Ectodermal cell (in vitro differentiated cells): ENCODE measurements at regions not wholly inside any gene's neighbourhood (a gene's known extent, or its start where the extent isn't known, plus 50 kb on each side); places are given as distances from the start of the nearest gene placed in this dataset.
"Not testable (repeated sequence)": the region's sequence is repeated elsewhere in the genome, so short reads cannot be mapped to it uniquely, and the experiment has no call there.

Experiments
- H3K27ac ChIP-seq: 2 replicates; pipeline ENCODE4 v1.7.0; 2013; ENCODE audit warnings: mild to moderate bottlenecking, low read depth, low read length; ENCODE audit not compliant: insufficient read depth, poor library complexity, severe bottlenecking
- H3K27me3 ChIP-seq: 2 replicates; pipeline ENCODE4 v1.7.0; 2013; ENCODE audit warnings: mild to moderate bottlenecking, low read length; ENCODE audit not compliant: insufficient read depth, control insufficient read depth, poor library complexity, severe bottlenecking
- H3K36me3 ChIP-seq: one replicate; pipeline ENCODE4 v1.7.0; 2013; ENCODE audit warnings: low read length; ENCODE audit not compliant: control insufficient read depth, insufficient read depth
- H3K4me1 ChIP-seq: one replicate; pipeline ENCODE4 v1.7.0; 2013; ENCODE audit warnings: low read length; ENCODE audit not compliant: control insufficient read depth, insufficient read depth
- H3K4me3 ChIP-seq: 2 replicates; pipeline ENCODE4 v1.7.0; 2013; ENCODE audit warnings: low read depth, low read length, control low read depth; ENCODE audit not compliant: insufficient read depth
- H3K9me3 ChIP-seq: 2 replicates; pipeline ENCODE4 v1.7.0; 2013; ENCODE audit warnings: mild to moderate bottlenecking, low read length, moderate library complexity; ENCODE audit not compliant: control insufficient read depth
- WGBS, 2 experiments: methylation state at CpG; one replicate each; pipeline ENCODE4 v1.1.7; 2013; ENCODE audit warnings: missing lambda C conversion rate in 2 of 2; 5-methylcytosine and 5-hydroxymethylcytosine counted together

DNA sequence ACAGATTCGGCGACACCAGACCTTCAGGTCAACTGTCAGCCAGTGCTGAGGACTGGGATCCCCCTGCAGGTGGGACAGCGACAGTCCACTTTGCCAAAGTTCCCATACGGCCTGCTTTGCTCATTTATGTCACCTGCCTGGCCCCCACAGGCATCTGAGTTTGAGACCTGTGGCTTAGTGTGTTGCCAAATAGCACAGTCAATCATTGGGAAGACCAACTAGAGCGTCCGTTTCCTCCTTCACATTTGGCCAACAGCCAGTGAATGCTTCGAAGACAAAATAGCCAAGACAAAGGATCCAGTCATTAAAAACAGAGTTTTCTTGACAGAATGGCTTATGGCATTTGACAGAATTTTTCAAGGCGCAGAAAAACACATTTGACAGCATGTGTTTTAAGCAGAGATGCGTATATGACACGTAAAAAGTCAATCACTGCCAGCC is 113.8 kb downstream of the ABCC12 start:
- H3K27me3 ChIP-seq, result no peaks in the 10 kb centered on the region
- no peak overlapping the region for H3K4me3 ChIP-seq
- 79 to 83% methylated on average over 10 of the region's 10 CpGs for WGBS, 2 experiments
- no peaks in the 10 kb centered on the region for H3K36me3 ChIP-seq
- H3K4me1 ChIP-seq, result no peaks in the 10 kb centered on the region
- H3K9me3 ChIP-seq, result no peaks in the 10 kb centered on the region
- H3K27ac ChIP-seq, result no peak overlapping the region

DNA sequence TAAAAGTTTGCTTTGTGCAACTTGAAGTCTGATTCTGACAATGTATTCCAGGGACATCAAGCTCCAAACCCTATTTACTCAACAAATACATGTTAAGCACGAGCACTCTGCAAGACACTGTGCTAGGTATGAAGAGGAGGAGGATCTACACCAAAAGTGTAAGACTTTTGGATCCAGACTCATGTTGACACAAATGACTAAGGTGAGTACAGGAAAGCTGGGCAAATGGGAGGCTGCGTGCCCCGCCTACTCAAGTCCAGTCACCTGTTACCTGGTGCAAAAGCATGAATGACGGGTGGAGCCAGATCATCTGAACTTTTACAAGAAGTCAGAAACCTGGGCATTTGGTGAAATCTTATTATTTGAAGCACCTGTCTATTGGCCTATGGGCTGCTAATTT is 120.7 kb downstream of the ABCC12 start:
- Histone ChIP-seq H3K9me3 (no peaks in the 10 kb centered on the region), H3K27ac (no peak overlapping the region), H3K27me3 (no peaks in the 10 kb centered on the region), H3K36me3 (no peaks in the 10 kb centered on the region), H3K4me1 (no peaks in the 10 kb centered on the region), H3K4me3 (no peak overlapping the region)
- WGBS, 2 experiments, result 70 to 74% methylated on average over 4 of the region's 4 CpGs

DNA sequence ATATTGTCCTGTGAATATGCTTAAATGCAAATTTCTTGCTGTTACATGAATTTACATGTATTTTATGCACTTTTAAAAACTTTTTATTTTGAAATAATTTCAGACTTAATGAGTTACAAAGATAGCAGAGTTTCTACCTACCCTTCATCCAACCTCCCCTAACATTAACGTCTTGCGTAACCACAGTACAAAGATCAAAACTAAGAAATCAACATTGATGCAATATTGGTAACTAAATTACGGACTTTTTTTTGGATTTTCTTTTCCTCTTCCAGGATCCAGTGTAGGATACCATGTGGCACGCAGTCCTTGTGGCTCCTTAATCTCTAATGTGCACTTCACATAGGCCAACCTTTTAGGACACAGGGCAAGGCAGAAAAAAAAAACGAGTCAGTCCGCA is 124.9 kb downstream of the ABCC12 start:
- Histone ChIP-seq H3K27me3 (no peaks in the 10 kb centered on the region), H3K36me3 (no peaks in the 10 kb centered on the region), H3K9me3 (no peaks in the 10 kb centered on the region), H3K4me3 (no peak overlapping the region), H3K27ac (no peak overlapping the region), H3K4me1 (no peaks in the 10 kb centered on the region)
- 94 to 96% methylated on average over 6 of the region's 6 CpGs for WGBS, 2 experiments

DNA sequence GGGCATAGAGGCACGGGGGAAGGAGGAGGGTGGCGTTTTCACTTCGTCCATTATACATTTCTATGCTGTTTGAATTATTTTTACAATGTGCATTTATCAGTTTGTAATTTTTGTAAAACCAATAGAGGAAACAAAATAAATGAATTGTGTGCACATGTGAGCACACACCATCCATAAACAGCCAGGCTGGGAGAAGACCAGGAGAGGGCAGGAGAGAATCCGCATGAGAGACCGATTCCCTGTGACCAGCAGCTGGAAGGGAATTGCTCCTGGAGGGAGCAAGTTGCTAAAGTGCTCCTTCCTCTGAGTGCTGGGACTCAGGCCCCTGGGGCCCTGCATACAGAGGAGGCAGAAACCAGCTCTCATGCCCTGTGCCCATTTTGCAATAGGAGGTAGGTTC is 126.0 kb downstream of the ABCC12 start:
- Histone ChIP-seq H3K36me3 (no peaks in the 10 kb centered on the region), H3K27ac (no peak overlapping the region), H3K27me3 (no peaks in the 10 kb centered on the region), H3K4me3 (no peak overlapping the region), H3K9me3 (no peaks in the 10 kb centered on the region), H3K4me1 (no peaks in the 10 kb centered on the region)
- WGBS, 2 experiments, result 90 to 92% methylated on average over 2 to 4 of the region's 5 CpGs

DNA sequence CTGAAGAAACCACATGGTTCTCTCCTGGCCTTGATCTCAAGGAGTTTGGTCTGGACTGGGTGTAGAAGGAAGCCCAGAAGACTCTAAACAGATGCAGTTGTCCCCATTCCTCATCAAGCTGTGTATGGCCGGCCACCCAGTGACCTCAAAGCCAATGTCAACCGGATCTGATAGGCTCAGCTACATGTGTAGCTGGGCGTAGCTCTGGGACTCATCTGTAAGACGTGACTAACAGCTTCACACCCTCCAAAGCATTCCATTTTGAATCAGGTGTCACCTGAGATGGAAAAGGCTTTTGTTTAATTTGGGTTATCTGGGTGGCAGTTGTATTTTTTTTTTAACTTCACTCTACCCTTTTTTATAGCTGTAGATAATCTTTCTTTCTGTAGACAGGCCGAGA is 130.4 kb downstream of the ABCC12 start:
- Histone ChIP-seq H3K9me3 (no peaks in the 10 kb centered on the region), H3K36me3 (no peaks in the 10 kb centered on the region), H3K4me1 (no peaks in the 10 kb centered on the region), H3K4me3 (no peak overlapping the region), H3K27ac (no peak overlapping the region), H3K27me3 (no peaks in the 10 kb centered on the region)
- 89 to 97% methylated on average over 4 to 5 of the region's 5 CpGs for WGBS, 2 experiments

DNA sequence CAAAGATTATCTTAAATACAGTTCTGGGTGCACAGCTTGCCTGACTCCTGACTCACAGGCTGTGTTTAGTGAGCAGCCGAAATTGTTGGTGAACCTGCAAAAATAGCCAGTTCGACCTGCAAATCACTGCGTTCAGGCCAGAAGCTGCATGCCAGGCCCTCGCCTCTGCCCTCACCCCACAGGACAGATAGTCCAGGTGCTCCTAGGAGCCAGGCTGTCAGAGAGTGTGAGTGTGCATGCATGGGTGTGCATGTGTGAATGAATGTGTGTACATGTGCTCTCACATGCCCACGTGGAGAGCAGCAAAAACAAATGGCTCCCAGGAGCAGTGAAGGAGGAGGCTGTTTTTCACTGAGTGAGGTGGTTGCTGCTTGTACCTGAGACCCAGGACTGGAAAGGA is 131.8 kb downstream of the ABCC12 start:
- H3K9me3 ChIP-seq, result no peaks in the 10 kb centered on the region
- 91 to 96% methylated on average over 5 of the region's 5 CpGs for WGBS, 2 experiments
- no peaks in the 10 kb centered on the region for H3K4me1 ChIP-seq
- no peaks in the 10 kb centered on the region for H3K36me3 ChIP-seq
- H3K27ac ChIP-seq, result no peak overlapping the region
- H3K4me3 ChIP-seq, result no peak overlapping the region
- H3K27me3 ChIP-seq, result no peaks in the 10 kb centered on the region

DNA sequence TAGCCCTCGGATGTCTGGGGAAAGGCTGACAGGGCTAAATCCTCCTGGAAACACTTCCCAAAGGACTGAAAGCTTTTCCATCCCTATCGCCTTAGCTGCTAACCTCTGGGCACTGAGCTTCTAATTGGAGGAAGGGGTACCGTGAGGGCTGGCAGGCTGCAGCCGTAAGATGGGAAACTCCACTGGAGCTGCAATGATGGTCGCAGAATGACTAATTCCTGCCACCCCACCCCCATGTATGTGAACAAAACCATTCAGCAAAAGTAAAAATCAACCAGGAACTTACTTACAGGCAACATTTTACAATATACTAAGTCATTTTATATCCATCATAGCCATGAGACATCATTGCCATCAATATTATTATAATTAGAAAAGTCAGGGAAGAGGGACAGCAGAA is 133.3 kb downstream of the ABCC12 start:
- no peak overlapping the region for H3K4me3 ChIP-seq
- H3K4me1 ChIP-seq, result no peaks in the 10 kb centered on the region
- no peaks in the 10 kb centered on the region for H3K9me3 ChIP-seq
- WGBS, 2 experiments, result 93 to 98% methylated on average over 5 of the region's 5 CpGs
- no peak overlapping the region for H3K27ac ChIP-seq
- no peaks in the 10 kb centered on the region for H3K27me3 ChIP-seq
- no peaks in the 10 kb centered on the region for H3K36me3 ChIP-seq

DNA sequence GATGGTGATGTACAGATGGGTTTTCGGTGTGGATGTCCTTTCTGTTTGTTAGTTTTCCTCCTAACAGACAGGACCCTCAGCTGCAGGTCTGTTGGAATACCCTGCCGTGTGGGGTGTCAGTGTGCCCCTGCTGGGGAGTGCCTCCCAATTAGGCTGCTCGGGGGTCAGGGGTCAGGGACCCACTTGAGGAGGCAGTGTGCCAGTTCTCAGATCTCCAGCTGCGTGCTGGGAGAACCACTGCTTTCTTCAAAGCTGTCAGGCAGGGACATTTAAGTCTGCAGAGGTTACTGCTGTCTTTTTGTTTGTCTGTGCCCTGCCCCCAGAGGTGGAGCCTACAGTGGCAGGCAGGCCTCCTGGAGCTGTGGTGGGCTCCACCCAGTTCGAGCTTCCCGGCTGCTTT is 135.2 kb downstream of the ABCC12 start:
- not testable (repeated sequence) for H3K4me1 ChIP-seq, H3K27me3 ChIP-seq, H3K4me3 ChIP-seq, H3K9me3 ChIP-seq, H3K27ac ChIP-seq, H3K36me3 ChIP-seq
- WGBS, 2 experiments, result 36 to 55% methylated on average over 3 to 4 of the region's 6 CpGs

DNA sequence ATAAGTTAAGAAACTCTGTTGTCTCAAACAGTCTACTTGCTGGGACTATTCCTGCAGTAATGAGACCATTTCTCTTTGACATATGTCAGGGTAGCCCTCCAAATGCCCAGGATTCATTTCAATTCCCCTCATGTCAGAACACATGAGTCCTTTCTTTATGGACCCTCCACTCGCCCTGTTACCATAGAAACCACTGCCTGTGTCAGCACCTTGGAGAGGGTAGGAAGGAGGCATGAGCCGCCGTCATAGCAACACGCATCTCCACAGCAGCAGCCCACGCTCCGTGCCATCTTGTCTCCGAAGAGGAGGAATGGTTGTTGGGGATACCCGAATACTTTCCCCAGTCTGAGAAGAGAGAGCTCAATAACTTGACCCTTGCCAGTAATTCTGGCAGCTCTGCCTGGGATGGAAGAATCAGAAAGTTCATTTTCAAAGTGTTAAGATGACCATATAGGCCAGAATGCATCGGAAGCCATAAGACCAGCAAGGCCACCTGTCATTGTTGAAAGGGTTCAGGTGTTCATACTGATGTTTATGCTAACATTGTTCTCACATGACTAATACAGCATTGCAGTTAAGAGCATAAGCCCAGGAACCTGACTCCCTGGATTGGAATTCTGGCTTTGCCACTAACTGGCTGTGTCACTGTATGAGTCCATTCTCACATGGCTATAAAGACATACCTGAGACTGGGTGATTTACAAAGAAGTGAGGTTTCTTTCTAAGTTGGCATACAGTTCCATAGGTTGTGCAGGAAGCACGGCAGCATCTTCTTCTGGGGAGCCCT is 141.3 kb downstream of the ABCC12 start:
- no peak overlapping the region for H3K4me3 ChIP-seq
- H3K4me1 ChIP-seq, result peaks cover 8% of the 10 kb centered on the region
- H3K9me3 ChIP-seq, result no peaks in the 10 kb centered on the region
- no peak overlapping the region for H3K27ac ChIP-seq
- H3K27me3 ChIP-seq, result no peaks in the 10 kb centered on the region
- 86 to 91% methylated on average over 10 of the region's 10 CpGs for WGBS, 2 experiments
- H3K36me3 ChIP-seq, result no peaks in the 10 kb centered on the region

DNA sequence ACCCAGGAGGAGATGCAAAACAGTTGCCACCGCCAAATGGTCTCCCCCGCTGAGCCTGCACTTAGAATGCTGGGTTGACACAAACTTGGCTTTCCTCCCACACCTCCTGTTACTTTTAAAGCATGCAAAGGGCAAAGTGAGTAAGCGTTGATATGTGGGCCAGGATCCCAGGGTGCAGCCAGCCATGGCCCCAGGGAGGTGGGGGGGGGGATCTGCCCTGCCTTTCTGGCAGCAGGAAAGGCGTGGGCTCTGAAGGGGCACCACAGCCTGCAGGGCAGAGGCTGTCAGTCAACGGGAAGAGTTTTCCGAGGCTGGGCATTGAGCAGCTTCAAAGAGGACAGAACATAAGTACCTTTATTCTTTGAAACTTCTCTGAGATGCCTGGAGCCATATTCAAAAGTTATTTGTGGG is 142.3 kb downstream of the ABCC12 start:
- 83 to 87% methylated on average over 6 of the region's 6 CpGs for WGBS, 2 experiments
- Histone ChIP-seq H3K4me1 (peaks cover 8% of the 10 kb centered on the region), H3K27me3 (no peaks in the 10 kb centered on the region), H3K36me3 (no peaks in the 10 kb centered on the region), H3K4me3 (no peak overlapping the region), H3K9me3 (no peaks in the 10 kb centered on the region), H3K27ac (no peak overlapping the region)
